ENCODE measurements at regions not wholly inside any gene's neighbourhood (a gene's known extent, or its start where the extent isn't known, plus 50 kb on each side); places are given as distances from the start of the nearest gene placed in this dataset.

DNA sequence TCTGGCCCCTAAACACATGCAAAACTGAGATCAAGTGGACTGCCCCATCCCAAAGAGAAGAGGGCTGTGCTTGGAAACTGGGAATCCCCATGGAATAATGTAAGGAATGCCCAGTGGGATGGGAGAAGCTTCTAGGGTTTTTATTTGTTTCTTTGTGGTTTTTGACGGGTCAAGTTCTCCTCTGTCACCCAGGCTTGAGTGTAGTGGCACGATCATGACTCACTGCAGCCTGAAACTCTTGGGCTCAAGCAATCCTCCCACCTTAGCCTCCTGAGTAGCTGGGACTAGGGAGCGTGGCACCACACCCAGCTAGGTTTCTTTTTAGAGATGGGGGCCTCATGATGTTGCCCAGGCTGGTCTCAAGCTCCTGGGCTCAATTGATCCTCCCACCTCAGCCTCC is 101.7 kb upstream of the ZSWIM2 start:
- Histone ChIP-seq H3K4me2 (ENCODE audit: low read depth, low read length) (no peak overlapping the region), H3K9me3 (ENCODE audit: control insufficient read depth, insufficient read depth, low read length) (no peaks in the 10 kb centered on the region), H3K23ac (ENCODE audit: low read depth, low read length) (no peak overlapping the region), H3K36me3 (ENCODE audit: control insufficient read depth, insufficient read depth, low read length) (no peaks in the 10 kb centered on the region), H4K8ac (ENCODE audit: low read depth in 2 of 2, low read length in 2 of 2) (no peak overlapping the region), H3K18ac (ENCODE audit: low read depth, low read length) (no peak overlapping the region), H3K27me3 (ENCODE audit: control insufficient read depth, insufficient read depth, low read length) (no peaks in the 10 kb centered on the region), H3K4ac (ENCODE audit: low read depth, low read length) (no peak overlapping the region), H4K91ac (ENCODE audit: insufficient read depth, low read depth, low read length) (no peak overlapping the region), H4K20me1 (ENCODE audit: insufficient read depth, low read length) (no peaks in the 10 kb centered on the region), H3K79me1 (ENCODE audit: low read depth in 1 of 2, low read length in 2 of 2) (no peaks in the 10 kb centered on the region), H2AK9ac (replicated peaks; ENCODE audit: low read depth, low read length, poor library complexity) (no peak overlapping the region), H3K56ac (ENCODE audit: extremely low read depth, insufficient read depth, low read length) (no peak overlapping the region), H2AK5ac (ENCODE audit: low read depth, low read length) (no peak overlapping the region), H3K9me1 (ENCODE audit: insufficient read depth, low read length) (no peaks in the 10 kb centered on the region), H2BK120ac (ENCODE audit: low read depth, low read length) (no peak overlapping the region), H2AFZ (replicated peaks; ENCODE audit: low read length, poor library complexity) (no peak overlapping the region), H3K4me1 (ENCODE audit: control insufficient read depth, insufficient read depth, low read length) (no peaks in the 10 kb centered on the region), H2BK5ac (ENCODE audit: low read depth, low read length, poor library complexity, severe bottlenecking) (no peak overlapping the region), H3K9ac (ENCODE audit: low read depth, low read length) (no peak overlapping the region), H4K5ac (ENCODE audit: low read depth, low read length) (no peak overlapping the region), H3K27ac (ENCODE audit: insufficient read depth, low read length) (no peak overlapping the region), H3K14ac (replicated peaks; ENCODE audit: low read depth, low read length) (no peak overlapping the region), H3K4me3 (ENCODE audit: insufficient read depth, low read depth, low read length) (no peak overlapping the region), H2BK15ac (ENCODE audit: low read depth, low read length) (no peak overlapping the region), H2BK20ac (ENCODE audit: low read depth, low read length) (no peak overlapping the region)
- DNase-seq (peak; percentile 14), ATAC-seq (ENCODE audit: low read depth) (no peak)
- POLR2A ChIA-PET (ENCODE audit: unreplicated experiment), result no interaction called here
- WGBS, 2 experiments (ENCODE audit: extremely low coverage in 2 of 2, insufficient read length in 1 of 2), result no CpG with 5 or more reads among the region's 3 CpGs
- no TSS peak for BruUV-seq (replicated peaks)
- TF ChIP-seq BHLHE40 (IDR thresholded peaks at IDR 0.05; ENCODE audit: low read depth, low read length), result no peak
- no peak for TF ChIP-seq MXI1 (IDR thresholded peaks at IDR 0.05; ENCODE audit: borderline replicate concordance, low read depth, low read length)
- TF ChIP-seq MAZ (IDR thresholded peaks at IDR 0.05; ENCODE audit: borderline replicate concordance, low read depth, low read length), result no peak
- TF ChIP-seq RAD21 (IDR thresholded peaks at IDR 0.05; ENCODE audit: low read length), result no peak
- TF ChIP-seq, protein P1, sequence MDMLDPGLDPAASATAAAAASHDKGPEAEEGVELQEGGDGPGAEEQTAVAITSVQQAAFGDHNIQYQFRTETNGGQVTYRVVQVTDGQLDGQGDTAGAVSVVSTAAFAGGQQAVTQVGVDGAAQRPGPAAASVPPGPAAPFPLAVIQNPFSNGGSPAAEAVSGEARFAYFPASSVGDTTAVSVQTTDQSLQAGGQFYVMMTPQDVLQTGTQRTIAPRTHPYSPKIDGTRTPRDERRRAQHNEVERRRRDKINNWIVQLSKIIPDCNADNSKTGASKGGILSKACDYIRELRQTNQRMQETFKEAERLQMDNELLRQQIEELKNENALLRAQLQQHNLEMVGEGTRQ (IDR thresholded peaks at IDR 0.05; ENCODE audit: low read depth, low read length), result no peak
- no peak for TF ChIP-seq CEBPB (IDR thresholded peaks at IDR 0.05; ENCODE audit: low read depth, low read length)
- TF ChIP-seq POLR2A (IDR thresholded peaks at IDR 0.05; ENCODE audit: low read depth, low read length), result no peak
- TF ChIP-seq FOS (IDR thresholded peaks at IDR 0.05; ENCODE audit: low read depth, low read length), result no peak
- no peak for TF ChIP-seq NFE2L2 (IDR thresholded peaks at IDR 0.05; ENCODE audit: low read depth, low read length)
- TF ChIP-seq RFX5 (IDR thresholded peaks at IDR 0.05; ENCODE audit: low read depth, low read length), result no peak
- TF ChIP-seq, protein P2, sequence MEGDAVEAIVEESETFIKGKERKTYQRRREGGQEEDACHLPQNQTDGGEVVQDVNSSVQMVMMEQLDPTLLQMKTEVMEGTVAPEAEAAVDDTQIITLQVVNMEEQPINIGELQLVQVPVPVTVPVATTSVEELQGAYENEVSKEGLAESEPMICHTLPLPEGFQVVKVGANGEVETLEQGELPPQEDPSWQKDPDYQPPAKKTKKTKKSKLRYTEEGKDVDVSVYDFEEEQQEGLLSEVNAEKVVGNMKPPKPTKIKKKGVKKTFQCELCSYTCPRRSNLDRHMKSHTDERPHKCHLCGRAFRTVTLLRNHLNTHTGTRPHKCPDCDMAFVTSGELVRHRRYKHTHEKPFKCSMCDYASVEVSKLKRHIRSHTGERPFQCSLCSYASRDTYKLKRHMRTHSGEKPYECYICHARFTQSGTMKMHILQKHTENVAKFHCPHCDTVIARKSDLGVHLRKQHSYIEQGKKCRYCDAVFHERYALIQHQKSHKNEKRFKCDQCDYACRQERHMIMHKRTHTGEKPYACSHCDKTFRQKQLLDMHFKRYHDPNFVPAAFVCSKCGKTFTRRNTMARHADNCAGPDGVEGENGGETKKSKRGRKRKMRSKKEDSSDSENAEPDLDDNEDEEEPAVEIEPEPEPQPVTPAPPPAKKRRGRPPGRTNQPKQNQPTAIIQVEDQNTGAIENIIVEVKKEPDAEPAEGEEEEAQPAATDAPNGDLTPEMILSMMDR (conservative IDR thresholded peaks at IDR 0.05; ENCODE audit: low read depth, low read length), result no peak
- TF ChIP-seq CHD1 (IDR thresholded peaks at IDR 0.05; ENCODE audit: low read depth, low read length), result no peak
- CTCF ChIA-PET, result no interaction called here
- in situ Hi-C loops (cut with MboI; ENCODE audit: low sequenced_read_pairs) (no loop called here), intact Hi-C loops (cut with micrococcal nuclease) (no loop called here), dilution Hi-C loops (cut with HindIII; ENCODE audit: low sequenced_read_pairs, unreplicated experiment) (no loop called here)
